Adrenal gland (tissue), 5 donors: ENCODE measurements at regions not wholly inside any gene's neighbourhood (a gene's known extent, or its start where the extent isn't known, plus 50 kb on each side); places are given as distances from the start of the nearest gene placed in this dataset.

Experiments
- CTCF ChIP-seq, 6 experiments: fragments of 450-650 bp in 4 of 6; fragments of 200-600 bp in 2 of 6; sonication (generic) in 1 of 6; IDR thresholded peaks; 1 replicate in 5 of 6; 2 replicates in 1 of 6; pipeline versions ENCODE4 v1.5.1 to v1.8.0; 2016 to 2021; ENCODE audit warnings: antibody characterized with exemption in 6 of 6, mild to moderate bottlenecking in 2 of 6, moderate library complexity in 1 of 6
- POLR2A ChIP-seq, 2 donors: fragments of 450-650 bp; IDR thresholded peaks; one replicate each; pipeline ENCODE4 v1.6.1; 2017; ENCODE audit warnings: antibody characterized with exemption in 2 of 2, mild to moderate bottlenecking in 2 of 2, moderate library complexity in 1 of 2
- donor health status: DM: no; HTN: no; CAD: no.

GRCh38 chr16:51665436-51665998 lies 514.4 kb upstream of the SALL1 start:
- TF ChIP-seq CTCF (IDR thresholded peaks at IDR 0.05) (no peak), POLR2A (IDR thresholded peaks at IDR 0.05) (no peak)
